GM12872 (cell line): ENCODE measurements at regions not wholly inside any gene's neighbourhood (a gene's known extent, or its start where the extent isn't known, plus 50 kb on each side); places are given as distances from the start of the nearest gene placed in this dataset.

ENCODE experiments used
- CTCF ChIP-seq: IDR thresholded peaks from 3 replicates; pipeline ENCODE4 v1.5.1; 2011; ENCODE audit warnings: low read depth, mild to moderate bottlenecking, low read length, moderate library complexity; ENCODE audit not compliant: insufficient read depth

DNA sequence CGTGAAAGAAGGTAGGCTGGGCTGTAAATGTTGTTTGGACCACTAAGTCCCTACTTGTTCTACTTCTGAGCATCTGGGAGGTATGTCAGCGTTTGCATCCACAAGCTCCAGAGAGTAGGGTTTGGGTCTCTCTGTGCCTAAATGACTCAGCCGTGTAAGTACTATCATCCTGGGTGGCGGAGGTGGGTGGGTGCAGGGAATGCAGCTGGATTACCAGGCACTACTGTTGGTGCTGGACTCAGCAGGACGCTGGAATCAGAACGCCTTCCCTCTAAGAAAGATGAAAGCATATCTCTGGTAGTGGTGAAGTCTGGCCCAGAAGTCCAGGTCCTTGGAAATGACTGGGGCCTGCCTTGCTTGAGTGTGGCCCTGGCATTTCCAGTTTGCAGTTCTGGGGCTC lies 289.7 kb downstream of the PCNX1 start:
- TF ChIP-seq CTCF = no peak

GRCh38 chr14:71198687-71199086 lies 291.4 kb downstream of the PCNX1 start:
- TF ChIP-seq CTCF = no peak

DNA sequence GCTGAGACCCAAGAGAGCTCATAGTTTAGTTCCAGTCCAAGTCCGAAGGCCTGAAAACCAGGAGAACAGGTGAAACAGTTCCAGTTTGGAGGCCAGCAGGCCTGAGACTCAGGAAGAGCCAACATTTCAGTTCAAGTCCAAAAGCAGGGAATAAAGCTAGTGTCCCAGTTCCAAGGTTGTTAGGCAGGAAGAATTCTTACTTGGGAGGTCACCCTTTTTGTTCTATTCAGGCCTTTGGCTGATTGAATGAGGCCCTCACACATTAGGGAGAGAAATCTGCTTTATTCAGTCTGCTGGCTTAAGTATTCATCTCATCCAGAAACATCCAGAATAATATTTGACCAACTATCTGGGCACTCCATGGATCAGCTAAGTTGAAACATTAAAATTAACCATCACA lies 294.6 kb downstream of the PCNX1 start:
- TF ChIP-seq CTCF = no peak

DNA sequence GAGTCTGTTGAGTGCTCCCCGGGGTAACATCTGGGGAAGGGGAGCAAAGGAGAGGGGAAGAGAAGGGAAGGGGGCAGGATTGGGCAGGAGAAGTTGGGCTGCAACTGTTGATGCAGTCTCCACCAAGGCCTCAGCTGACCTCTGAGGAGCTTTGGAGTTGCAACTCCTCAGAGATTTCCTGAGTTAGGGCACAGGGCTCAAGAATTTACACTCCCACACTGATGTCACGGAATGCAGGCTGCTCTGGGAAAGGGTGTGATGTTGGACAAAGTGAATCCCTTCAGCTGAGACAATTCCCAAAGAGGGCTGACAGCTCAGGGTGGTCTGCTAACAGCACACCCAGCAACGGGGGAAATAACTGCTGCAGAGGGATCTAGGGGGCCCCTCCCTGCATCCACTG lies 295.6 kb downstream of the PCNX1 start:
- no peak for TF ChIP-seq CTCF

GRCh38 chr14:71203306-71203705 lies 296.0 kb downstream of the PCNX1 start:
- TF ChIP-seq CTCF = no peak

- no peak for TF ChIP-seq CTCF
These were observed 297.0 kb downstream of the PCNX1 start for GRCh38 chr14:71204231-71204630.

GRCh38 chr14:71204768-71205167 lies 297.5 kb downstream of the PCNX1 start:
- no peak for TF ChIP-seq CTCF

DNA sequence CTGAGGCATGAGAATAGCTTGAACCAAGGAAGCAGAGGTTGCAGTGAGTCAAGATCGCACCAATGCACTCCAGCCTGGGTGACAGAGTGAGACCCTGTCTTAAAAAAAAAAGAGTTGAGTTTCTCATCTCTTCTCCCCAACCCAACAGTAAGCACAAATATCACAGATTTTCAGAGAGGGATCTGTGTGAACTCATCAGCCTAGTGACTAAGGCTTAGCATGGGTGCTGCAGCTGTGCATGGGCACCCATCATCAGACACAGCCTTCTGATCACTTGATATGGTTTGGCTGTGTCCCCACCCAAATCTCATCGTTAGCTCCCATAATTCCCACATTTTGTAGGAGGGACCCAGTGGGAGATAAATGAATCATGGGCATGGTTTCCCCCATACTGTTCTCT lies 298.9 kb downstream of the PCNX1 start:
- TF ChIP-seq CTCF = no peak
